Stimulated activated CD4-positive, alpha-beta T cell treated with anti-CD3 and anti-CD28 coated beads, TNF-alpha, amount 100 ng/mL, for 4 hours (primary cell): ENCODE measurements at regions not wholly inside any gene's neighbourhood (a gene's known extent, or its start where the extent isn't known, plus 50 kb on each side); places are given as distances from the start of the nearest gene placed in this dataset.
"Not testable (repeated sequence)": the region's sequence is repeated elsewhere in the genome, so short reads cannot be mapped to it uniquely, and the experiment has no call there.

Experiments used
- DNase-seq, 3 experiments: peaks; one replicate each; pipeline ENCODE4 v3.0.0-alpha.2; 2020; ENCODE audit warnings: low read depth in 3 of 3

- DNase-seq = no peak
Observed at GRCh38 chr9:95584176-95584575, 67.4 kb upstream of the PTCH1 start.

GRCh38 chr9:95581900-95582299, 65.1 kb upstream of the PTCH1 start:
- no peak for DNase-seq

- DNase-seq = no peak
Observed at GRCh38 chr9:95580812-95581761, 64.3 kb upstream of the PTCH1 start.

- DNase-seq = no peak
Observed at GRCh38 chr9:95574866-95575553, 58.2 kb upstream of the PTCH1 start.

GRCh38 chr9:95574176-95574575, 57.4 kb upstream of the PTCH1 start:
- DNase-seq = no peak

- no peak for DNase-seq
Observed at GRCh38 chr9:95573463-95573862, 56.7 kb upstream of the PTCH1 start.

GRCh38 chr9:95572381-95573151, 55.8 kb upstream of the PTCH1 start:
- no peak for DNase-seq

- DNase-seq = no peak
Observed at GRCh38 chr9:95570646-95571045, 53.9 kb upstream of the PTCH1 start.

GRCh38 chr9:95570150-95570549, 53.4 kb upstream of the PTCH1 start:
- DNase-seq = no peak

GRCh38 chr9:95568735-95569134, 52.0 kb upstream of the PTCH1 start:
- not testable (repeated sequence) for DNase-seq
